ENCODE measurements at regions not wholly inside any gene's neighbourhood (a gene's known extent, or its start where the extent isn't known, plus 50 kb on each side); places are given as distances from the start of the nearest gene placed in this dataset.

GRCh38 chr3:128569756-128570155 lies 76.8 kb upstream of the GATA2 start:
- ATAC-seq (ENCODE audit: low read depth) (no peak), DNase-seq (ENCODE audit: low spot score) (no peak)
- Histone ChIP-seq H3K9me3 (ENCODE audit: severe bottlenecking) (no peaks in the 10 kb centered on the region), H3K4me3 (ENCODE audit: severe bottlenecking) (no peak overlapping the region), H3K36me3 (ENCODE audit: low read depth) (no peaks in the 10 kb centered on the region), H3K27me3 (ENCODE audit: insufficient read depth, poor library complexity, severe bottlenecking) (no peaks in the 10 kb centered on the region), H3K27ac (ENCODE audit: poor library complexity, severe bottlenecking) (no peak overlapping the region), H3K4me1 (ENCODE audit: insufficient read depth, poor library complexity, severe bottlenecking) (no peaks in the 10 kb centered on the region)
- no peak for TF ChIP-seq CTCF (IDR thresholded peaks at IDR 0.05; ENCODE audit: poor library complexity, severe bottlenecking)

- ATAC-seq (ENCODE audit: low read depth) (no peak), DNase-seq (ENCODE audit: low spot score) (no peak)
- TF ChIP-seq CTCF (IDR thresholded peaks at IDR 0.05; ENCODE audit: poor library complexity, severe bottlenecking) = no peak
- Histone ChIP-seq H3K36me3 (ENCODE audit: low read depth) (no peaks in the 10 kb centered on the region), H3K4me3 (ENCODE audit: severe bottlenecking) (no peak overlapping the region), H3K4me1 (ENCODE audit: insufficient read depth, poor library complexity, severe bottlenecking) (no peaks in the 10 kb centered on the region), H3K27me3 (ENCODE audit: insufficient read depth, poor library complexity, severe bottlenecking) (no peaks in the 10 kb centered on the region), H3K27ac (ENCODE audit: poor library complexity, severe bottlenecking) (no peak overlapping the region), H3K9me3 (ENCODE audit: severe bottlenecking) (no peaks in the 10 kb centered on the region)
Measured at GRCh38 chr3:128568602-128569490, 75.8 kb upstream of the GATA2 start.

- no peak overlapping the region for H3K27ac ChIP-seq (ENCODE audit: poor library complexity, severe bottlenecking)
- no peak overlapping the region for H3K4me3 ChIP-seq (ENCODE audit: severe bottlenecking)
- TF ChIP-seq CTCF (IDR thresholded peaks at IDR 0.05; ENCODE audit: poor library complexity, severe bottlenecking) = no peak
- no peaks in the 10 kb centered on the region for H3K27me3 ChIP-seq (ENCODE audit: insufficient read depth, poor library complexity, severe bottlenecking)
- ATAC-seq (ENCODE audit: low read depth) (no peak), DNase-seq (ENCODE audit: low spot score) (no peak)
- H3K36me3 ChIP-seq (ENCODE audit: low read depth) = no peaks in the 10 kb centered on the region
- no peaks in the 10 kb centered on the region for H3K4me1 ChIP-seq (ENCODE audit: insufficient read depth, poor library complexity, severe bottlenecking)
- no peaks in the 10 kb centered on the region for H3K9me3 ChIP-seq (ENCODE audit: severe bottlenecking)
Measured at GRCh38 chr3:128567705-128568356, 74.8 kb upstream of the GATA2 start.

- ATAC-seq (ENCODE audit: low read depth) (no peak), DNase-seq (ENCODE audit: low spot score) (no peak)
- H3K27me3 ChIP-seq (ENCODE audit: insufficient read depth, poor library complexity, severe bottlenecking) = no peaks in the 10 kb centered on the region
- no peaks in the 10 kb centered on the region for H3K4me1 ChIP-seq (ENCODE audit: insufficient read depth, poor library complexity, severe bottlenecking)
- no peak overlapping the region for H3K4me3 ChIP-seq (ENCODE audit: severe bottlenecking)
- H3K9me3 ChIP-seq (ENCODE audit: severe bottlenecking) = no peaks in the 10 kb centered on the region
- no peak for TF ChIP-seq CTCF (IDR thresholded peaks at IDR 0.05; ENCODE audit: poor library complexity, severe bottlenecking)
- H3K36me3 ChIP-seq (ENCODE audit: low read depth) = no peaks in the 10 kb centered on the region
- H3K27ac ChIP-seq (ENCODE audit: poor library complexity, severe bottlenecking) = no peak overlapping the region
Measured at GRCh38 chr3:128567141-128567540, 74.1 kb upstream of the GATA2 start.

- Histone ChIP-seq H3K36me3 (ENCODE audit: low read depth) (no peaks in the 10 kb centered on the region), H3K9me3 (ENCODE audit: severe bottlenecking) (no peaks in the 10 kb centered on the region)
- ATAC-seq (ENCODE audit: low read depth) = no peak
Measured at GRCh38 chr3:128563439-128563838, 70.4 kb upstream of the GATA2 start.

More at GRCh38 chr3:128563439-128563838, 70.4 kb upstream of the GATA2 start:
- no peak overlapping the region for H3K27ac ChIP-seq (ENCODE audit: poor library complexity, severe bottlenecking)
- DNase-seq (ENCODE audit: low spot score) = no peak
- H3K27me3 ChIP-seq (ENCODE audit: insufficient read depth, poor library complexity, severe bottlenecking) = no peaks in the 10 kb centered on the region
- no peak overlapping the region for H3K4me3 ChIP-seq (ENCODE audit: severe bottlenecking)
- no peaks in the 10 kb centered on the region for H3K4me1 ChIP-seq (ENCODE audit: insufficient read depth, poor library complexity, severe bottlenecking)
- TF ChIP-seq CTCF (IDR thresholded peaks at IDR 0.05; ENCODE audit: poor library complexity, severe bottlenecking) = no peak
